NT2/D1 (cell line): ENCODE measurements at regions not wholly inside any gene's neighbourhood (a gene's known extent, or its start where the extent isn't known, plus 50 kb on each side); places are given as distances from the start of the nearest gene placed in this dataset.

ENCODE experiments used
- DNase-seq: peaks from one replicate; pipeline ENCODE4 v3.0.0-alpha.2; 2011; ENCODE audit warnings: low read depth, low spot score
- H3K27me3 ChIP-seq: 2 replicates; pipeline ENCODE4 v1.6.0; 2011; ENCODE audit warnings: mild to moderate bottlenecking; ENCODE audit not compliant: insufficient read length, insufficient read depth
- H3K36me3 ChIP-seq: 2 replicates; pipeline ENCODE4 v1.6.1; 2011; ENCODE audit warnings: mild to moderate bottlenecking, low read length, mixed read lengths; ENCODE audit not compliant: insufficient read depth, insufficient read length
- H3K4me1 ChIP-seq: 2 replicates; pipeline ENCODE4 v1.5.1; 2011; ENCODE audit not compliant: insufficient read depth, insufficient read length
- H3K4me3 ChIP-seq: 2 replicates; pipeline ENCODE4 v1.5.1; 2011; ENCODE audit warnings: low read depth; ENCODE audit not compliant: insufficient read length
- H3K9ac ChIP-seq: 2 replicates; pipeline ENCODE4 v1.6.0; 2011; ENCODE audit warnings: low read depth; ENCODE audit not compliant: insufficient read length
- H3K9me3 ChIP-seq: 2 replicates; pipeline ENCODE4 v1.5.1; 2011; ENCODE audit warnings: mild to moderate bottlenecking, low read length; ENCODE audit not compliant: insufficient read depth
- SUZ12 ChIP-seq: IDR thresholded peaks from 2 replicates; pipeline ENCODE4 v1.6.1; 2011; ENCODE audit not compliant: insufficient read length, insufficient read depth; ENCODE audit errors: extremely low read depth
- YY1 ChIP-seq: IDR thresholded peaks from 2 replicates; pipeline ENCODE4 v1.6.1; 2011; ENCODE audit not compliant: insufficient read length, insufficient read depth
- ZNF274 ChIP-seq: IDR thresholded peaks from 2 replicates; pipeline ENCODE4 v1.6.1; 2011; ENCODE audit warnings: mild to moderate bottlenecking, low read depth, low read length

DNA sequence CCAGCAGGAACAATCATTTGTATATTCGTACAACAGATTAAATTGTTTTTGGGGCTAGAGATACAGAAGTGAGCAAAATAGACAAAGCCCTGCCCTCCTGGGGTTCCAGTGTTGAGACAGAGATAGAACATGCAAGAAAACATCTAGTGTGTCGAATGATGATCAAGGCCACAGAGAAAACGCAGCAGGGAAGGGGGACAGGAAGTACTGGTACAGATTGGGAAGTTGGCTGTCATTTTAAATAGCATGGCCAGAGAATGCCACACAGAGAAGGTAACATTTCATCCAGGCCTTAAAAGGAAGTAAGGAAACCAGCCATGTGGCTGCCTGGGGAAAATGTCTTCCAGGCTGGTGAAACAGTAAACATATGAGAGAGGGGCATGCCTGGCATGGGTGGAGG, 202.6 kb upstream of the MYLIP start:
- no peaks in the 10 kb centered on the region for H3K36me3 ChIP-seq

DNA sequence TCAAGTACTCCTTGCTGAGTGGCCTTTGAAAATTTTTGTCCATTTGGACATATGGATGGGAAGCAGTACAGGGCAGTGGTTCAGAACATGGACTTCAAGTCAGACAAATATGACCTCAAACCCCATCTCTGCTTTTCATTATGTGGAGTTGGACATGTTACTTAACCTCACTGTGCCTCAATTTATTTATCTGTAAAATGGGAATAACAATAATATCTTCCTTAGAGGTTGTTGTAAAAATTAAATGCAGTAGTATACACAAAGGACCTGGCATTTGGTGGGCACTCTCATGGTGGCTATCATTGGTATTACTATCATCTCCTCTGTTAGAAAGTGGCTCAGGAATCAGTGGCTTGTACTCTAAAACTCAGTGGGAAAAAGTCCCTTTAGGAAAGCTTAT, 204.0 kb upstream of the MYLIP start:
- DNase-seq, result no peak
- H3K4me1 ChIP-seq, result no peaks in the 10 kb centered on the region
- no peaks in the 10 kb centered on the region for H3K27me3 ChIP-seq
- peaks cover 13% of the 10 kb centered on the region; the same call in 1 of the 2 replicates for H3K9me3 ChIP-seq
- H3K4me3 ChIP-seq, result no peak overlapping the region
- H3K9ac ChIP-seq, result no peak overlapping the region
- no peak for TF ChIP-seq SUZ12
- TF ChIP-seq ZNF274, result no peak
- no peak for TF ChIP-seq YY1
- no peaks in the 10 kb centered on the region for H3K36me3 ChIP-seq

More for the DNA sequence above, 202.6 kb upstream of the MYLIP start:
- no peaks in the 10 kb centered on the region for H3K4me1 ChIP-seq
- H3K9ac ChIP-seq, result no peak overlapping the region
- H3K9me3 ChIP-seq, result peaks cover 18% of the 10 kb centered on the region; the same call in 1 of the 2 replicates
- H3K27me3 ChIP-seq, result no peaks in the 10 kb centered on the region
- DNase-seq, result no peak
- no peak for TF ChIP-seq YY1
- no peak for TF ChIP-seq SUZ12
- no peak for TF ChIP-seq ZNF274
- H3K4me3 ChIP-seq, result no peak overlapping the region

DNA sequence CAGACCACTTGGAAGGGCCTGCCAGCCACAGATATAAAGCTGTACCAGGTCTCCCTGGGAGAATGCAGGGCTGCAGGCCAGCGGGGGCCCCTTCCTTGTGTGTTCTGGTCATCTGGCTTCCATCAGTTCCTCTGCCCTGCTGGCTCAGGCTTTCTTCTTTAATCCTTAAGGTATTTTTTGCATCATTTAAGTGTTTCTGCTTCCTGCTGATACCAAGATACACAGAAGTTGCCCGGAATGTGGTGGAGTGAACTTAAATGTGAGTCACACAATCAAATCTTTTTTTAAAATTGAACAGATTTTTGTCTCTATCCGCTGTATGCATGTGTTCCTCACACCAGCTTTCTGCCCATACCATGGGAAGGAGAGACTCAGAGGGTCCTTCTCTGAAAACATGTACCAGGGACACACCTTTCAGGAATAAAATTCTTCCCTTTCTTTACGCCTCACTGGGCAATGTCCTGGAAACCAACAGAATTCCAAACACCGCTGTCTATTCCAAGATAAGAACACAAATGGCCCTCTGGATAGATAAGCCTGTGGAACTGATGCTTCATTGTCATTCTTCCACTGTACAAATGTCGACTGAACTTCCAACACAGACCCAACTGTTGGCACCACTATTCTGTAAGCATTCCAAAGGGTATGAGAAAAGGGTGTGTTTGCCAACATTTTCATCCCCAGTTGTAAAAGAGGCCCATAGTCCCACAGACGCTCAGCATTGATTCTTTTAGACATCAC, 206.2 kb upstream of the MYLIP start:
- H3K9me3 ChIP-seq, result no peaks in the 10 kb centered on the region
- TF ChIP-seq YY1, result no peak
- TF ChIP-seq ZNF274, result no peak
- TF ChIP-seq SUZ12, result no peak
- DNase-seq, result no peak
- no peaks in the 10 kb centered on the region for H3K4me1 ChIP-seq
- no peaks in the 10 kb centered on the region for H3K27me3 ChIP-seq
- H3K9ac ChIP-seq, result no peak overlapping the region
- no peak overlapping the region for H3K4me3 ChIP-seq
- no peaks in the 10 kb centered on the region for H3K36me3 ChIP-seq

DNA sequence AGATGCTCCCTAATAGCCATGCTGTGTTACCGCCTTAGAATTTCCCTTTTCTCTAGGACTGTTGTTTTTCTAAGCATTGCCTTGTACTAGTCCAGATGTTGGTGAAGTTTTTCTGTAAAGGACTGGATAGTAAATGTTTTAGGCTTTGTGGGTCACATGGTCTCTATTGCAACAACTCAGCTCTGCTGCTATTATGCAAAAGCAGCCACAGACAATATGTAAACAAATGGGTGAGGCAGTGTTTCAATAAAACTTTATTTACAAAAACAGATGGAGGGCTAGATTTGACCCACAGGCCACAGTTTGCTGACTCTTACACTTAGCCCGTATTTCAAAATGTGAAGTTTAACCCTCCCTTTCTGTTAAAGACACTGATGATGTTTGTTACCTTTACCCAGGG, 207.6 kb upstream of the MYLIP start:
- H3K27me3 ChIP-seq, result no peaks in the 10 kb centered on the region
- TF ChIP-seq SUZ12, result no peak
- TF ChIP-seq YY1, result no peak
- no peak for TF ChIP-seq ZNF274
- DNase-seq, result no peak

DNA sequence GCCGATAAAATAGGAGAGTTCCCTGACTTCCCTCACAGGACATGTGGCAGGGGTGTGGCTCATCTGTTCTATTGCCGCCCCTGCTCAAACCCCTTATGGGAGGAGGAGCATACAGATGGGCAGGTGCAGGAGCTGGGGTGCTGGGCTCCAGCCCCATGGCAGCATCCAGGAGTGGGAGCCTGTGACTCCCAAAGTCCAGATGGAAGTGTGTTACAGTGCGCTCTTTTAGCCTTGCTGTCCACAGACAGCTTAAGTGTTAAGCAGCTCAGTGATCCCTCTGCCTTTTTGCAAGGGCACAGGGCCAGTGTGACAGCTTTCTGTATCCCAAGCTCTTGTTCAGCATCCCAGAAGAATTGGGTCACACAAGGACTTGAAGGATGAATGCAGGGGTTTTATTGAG, 212.3 kb upstream of the MYLIP start:
- DNase-seq, result no peak
- H3K27me3 ChIP-seq, result no peaks in the 10 kb centered on the region
- H3K9me3 ChIP-seq, result no peaks in the 10 kb centered on the region
- TF ChIP-seq SUZ12 (no peak), YY1 (no peak), ZNF274 (no peak)
- H3K4me1 ChIP-seq, result no peaks in the 10 kb centered on the region
- H3K36me3 ChIP-seq, result no peaks in the 10 kb centered on the region
- no peak overlapping the region for H3K4me3 ChIP-seq
- no peak overlapping the region for H3K9ac ChIP-seq

More for the DNA sequence above, 207.6 kb upstream of the MYLIP start:
- Histone ChIP-seq H3K9me3 (no peaks in the 10 kb centered on the region), H3K4me3 (no peak overlapping the region), H3K36me3 (no peaks in the 10 kb centered on the region), H3K4me1 (no peaks in the 10 kb centered on the region), H3K9ac (no peak overlapping the region)

DNA sequence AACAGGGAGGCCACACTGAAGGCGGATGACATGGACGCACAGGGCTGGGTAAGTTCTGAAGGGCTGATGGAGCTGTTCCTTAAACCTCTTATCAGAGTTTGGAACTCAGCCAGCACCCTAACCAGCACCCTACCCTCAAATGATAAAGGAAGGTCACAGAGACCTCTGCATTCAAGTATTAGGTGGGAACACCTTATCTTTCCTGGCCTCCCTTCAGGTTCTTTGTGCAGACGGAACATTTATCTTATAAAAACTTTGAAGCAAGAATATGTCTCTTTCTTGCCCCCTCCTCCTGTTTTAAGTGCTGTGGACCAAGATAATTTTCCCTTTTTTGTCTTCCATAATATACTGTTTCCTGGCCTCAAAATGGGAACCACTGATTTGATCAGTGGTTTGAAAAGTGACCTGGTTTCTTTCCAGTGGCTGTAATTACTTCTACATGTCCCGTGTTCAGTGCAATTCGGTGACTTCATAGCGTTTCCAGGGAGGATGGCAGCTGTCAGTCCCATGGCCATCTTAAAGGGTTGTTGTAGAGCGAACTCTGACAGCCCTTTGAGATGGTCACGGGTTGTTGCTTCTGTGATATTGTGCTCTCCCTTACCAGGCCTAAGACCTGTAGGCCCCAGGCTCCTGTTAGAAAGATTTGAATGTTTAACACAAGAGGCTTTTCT, 213.2 kb upstream of the MYLIP start:
- TF ChIP-seq SUZ12 (no peak), ZNF274 (no peak), YY1 (no peak)
- Histone ChIP-seq H3K9me3 (no peaks in the 10 kb centered on the region), H3K36me3 (no peaks in the 10 kb centered on the region), H3K4me3 (no peak overlapping the region), H3K9ac (no peak overlapping the region), H3K4me1 (no peaks in the 10 kb centered on the region), H3K27me3 (no peaks in the 10 kb centered on the region)
- DNase-seq, result no peak

DNA sequence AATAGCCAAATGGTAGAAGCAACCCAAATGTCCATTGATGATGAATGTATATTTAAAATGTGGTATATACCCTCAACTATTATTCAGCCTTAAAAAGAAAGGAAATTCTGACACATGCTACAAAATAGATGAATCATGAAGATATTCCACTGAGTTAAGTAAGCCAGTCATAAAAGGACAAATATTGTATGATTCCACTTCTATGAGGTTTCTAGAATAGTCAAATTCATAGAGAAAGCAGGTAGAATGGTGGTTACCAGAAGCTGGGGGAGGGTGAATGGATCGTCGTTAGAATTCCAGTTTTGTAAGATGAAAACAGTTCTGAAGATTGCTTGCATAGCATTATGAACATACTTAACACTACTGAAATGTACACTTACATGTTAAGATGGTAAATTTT, 214.3 kb upstream of the MYLIP start:
- H3K9me3 ChIP-seq, result no peaks in the 10 kb centered on the region
- no peak overlapping the region for H3K9ac ChIP-seq
- H3K4me1 ChIP-seq, result no peaks in the 10 kb centered on the region
- no peak for DNase-seq
- H3K27me3 ChIP-seq, result no peaks in the 10 kb centered on the region
- TF ChIP-seq YY1, result no peak
- no peak for TF ChIP-seq SUZ12
- TF ChIP-seq ZNF274, result no peak
- no peaks in the 10 kb centered on the region for H3K36me3 ChIP-seq
- no peak overlapping the region for H3K4me3 ChIP-seq
